Keratinocyte (primary cell): ENCODE measurements at regions not wholly inside any gene's neighbourhood (a gene's known extent, or its start where the extent isn't known, plus 50 kb on each side); places are given as distances from the start of the nearest gene placed in this dataset.

Experiments used
- DNase-seq: peaks from one replicate; pipeline ENCODE4 v3.0.0-alpha.2; 2011; ENCODE audit warnings: low read depth, missing footprints, low spot score
- FAIRE-seq: peaks from 2 replicates; lab custom pipeline; 2011; peaks lifted over from hg19 to GRCh38; lab: Jason Lieb, UNC
- H2AFZ ChIP-seq: 2 replicates; pipeline ENCODE4 v1.6.0; 2012; ENCODE audit warnings: low read length, control low read depth, inconsistent platforms; ENCODE audit not compliant: control insufficient read depth
- H3K27ac ChIP-seq: 2 replicates; pipeline ENCODE4 v1.5.1; 2011; ENCODE audit warnings: low read length; ENCODE audit not compliant: control insufficient read depth, insufficient read depth
- H3K27me3 ChIP-seq: 3 replicates; pipeline ENCODE4 v1.6.0; 2011; ENCODE audit warnings: low read length; ENCODE audit not compliant: control insufficient read depth, insufficient read depth; ENCODE audit errors: extremely low read depth
- H3K36me3 ChIP-seq, 2 experiments: 2 replicates in 1 of 2; 3 replicates in 1 of 2; pipeline ENCODE4 v1.5.1; 2011; ENCODE audit warnings: low read length in 2 of 2, mild to moderate bottlenecking in 1 of 2; ENCODE audit not compliant: control insufficient read depth in 2 of 2, insufficient read depth in 2 of 2; ENCODE audit errors: extremely low read depth in 1 of 2
- H3K4me1 ChIP-seq: 3 replicates; pipeline ENCODE4 v1.5.1; 2011; ENCODE audit warnings: low read length; ENCODE audit not compliant: control insufficient read depth, insufficient read depth; ENCODE audit errors: extremely low read depth
- H3K4me2 ChIP-seq: 3 replicates; pipeline ENCODE4 v1.6.0; 2011; ENCODE audit warnings: low read depth, low read length; ENCODE audit not compliant: control insufficient read depth, insufficient read depth; ENCODE audit errors: extremely low read depth
- H3K4me3 ChIP-seq, 3 experiments: fragments of 200-600 bp in 1 of 3; sonication (generic) in 1 of 3; 2 replicates in 2 of 3; 3 replicates in 1 of 3; pipeline ENCODE4 v1.5.1; 2011 to 2016; ENCODE audit warnings: low read length in 3 of 3, mild to moderate bottlenecking in 3 of 3, control low read depth in 2 of 3, inconsistent platforms in 1 of 3, low read depth in 1 of 3, mixed read lengths in 1 of 3, mixed run types in 1 of 3, moderate library complexity in 1 of 3; ENCODE audit not compliant: control insufficient read depth in 2 of 3, insufficient read depth in 2 of 3; ENCODE audit errors: extremely low read depth in 1 of 3
- H3K79me2 ChIP-seq: 2 replicates; pipeline ENCODE4 v1.6.0; 2012; ENCODE audit warnings: low read length; ENCODE audit not compliant: control insufficient read depth, insufficient read depth
- H3K9ac ChIP-seq: 3 replicates; pipeline ENCODE4 v1.6.0; 2011; ENCODE audit warnings: low read length; ENCODE audit not compliant: control insufficient read depth, insufficient read depth; ENCODE audit errors: extremely low read depth
- H3K9me1 ChIP-seq: 3 replicates; pipeline ENCODE4 v1.6.0; 2011; ENCODE audit warnings: low read length; ENCODE audit not compliant: control insufficient read depth, insufficient read depth; ENCODE audit errors: extremely low read depth
- H3K9me3 ChIP-seq: 2 replicates; pipeline ENCODE4 v1.5.1; 2012; ENCODE audit warnings: low read depth, low read length; ENCODE audit not compliant: control insufficient read depth
- H4K20me1 ChIP-seq: 3 replicates; pipeline ENCODE4 v1.6.0; 2011; ENCODE audit warnings: low read length; ENCODE audit not compliant: control insufficient read depth, insufficient read depth; ENCODE audit errors: extremely low read depth
- CTCF ChIP-seq, 3 experiments: IDR thresholded peaks in 1 of 3; conservative IDR thresholded peaks in 1 of 3; optimal IDR thresholded peaks in 1 of 3; 2 replicates in 2 of 3; 3 replicates in 1 of 3; pipeline versions ENCODE3 to v1.5.1; 2011; ENCODE audit warnings: low read length in 3 of 3, mild to moderate bottlenecking in 3 of 3, moderate library complexity in 2 of 3, control low read depth in 1 of 3, inconsistent platforms in 1 of 3; ENCODE audit not compliant: insufficient read depth in 2 of 3; ENCODE audit errors: extremely low read depth in 1 of 3
- EZH2 ChIP-seq: IDR thresholded peaks from one replicate; pipeline ENCODE4 v1.6.1; 2012; ENCODE audit warnings: inconsistent platforms, mild to moderate bottlenecking, low read length, moderate library complexity
- dilution Hi-C: fragments of 300-500 bp; cut with MboI; formaldehyde crosslinking; loops from one replicate; pipeline ENCODE4 v1.7.0; 2020; ENCODE audit warnings: low sequenced_read_pairs; ENCODE audit not compliant: extremely low pct_ligation_motif_present

GRCh38 chr15:35630985-35631384 is 85.0 kb upstream of the DPH6 start:
- Histone ChIP-seq H3K4me3 (no peak overlapping the region), H3K27me3 (no peaks in the 10 kb centered on the region), H4K20me1 (no peaks in the 10 kb centered on the region), H3K36me3 (no peaks in the 10 kb centered on the region), H3K79me2 (no peaks in the 10 kb centered on the region), H3K4me1 (no peaks in the 10 kb centered on the region), H3K27ac (no peak overlapping the region), H2AFZ (no peak overlapping the region), H3K9me1 (no peaks in the 10 kb centered on the region), H3K9ac (no peak overlapping the region), H3K4me2 (no peak overlapping the region), H3K9me3 (no peaks in the 10 kb centered on the region)
- no peak for FAIRE-seq
- dilution Hi-C loops = no loop called here
- TF ChIP-seq CTCF (optimal IDR thresholded peaks at IDR 0.05 in 1 of 3, IDR thresholded peaks at IDR 0.05 in 1 of 3, conservative IDR thresholded peaks at IDR 0.05 in 1 of 3; ENCODE audit: extremely low read depth in 1 of 3, insufficient read depth in 2 of 3, low read length in 3 of 3) (no peak), EZH2 (no peak)
- no peak for DNase-seq

GRCh38 chr15:35633677-35634076 is 87.7 kb upstream of the DPH6 start:
- Histone ChIP-seq H3K4me3 (no peak overlapping the region), H3K9me1 (no peaks in the 10 kb centered on the region), H3K79me2 (no peaks in the 10 kb centered on the region), H2AFZ (no peak overlapping the region), H3K27ac (no peak overlapping the region), H3K27me3 (no peaks in the 10 kb centered on the region), H3K36me3 (no peaks in the 10 kb centered on the region), H4K20me1 (no peaks in the 10 kb centered on the region), H3K9ac (no peak overlapping the region), H3K4me1 (no peaks in the 10 kb centered on the region), H3K4me2 (no peak overlapping the region), H3K9me3 (no peaks in the 10 kb centered on the region)
- TF ChIP-seq EZH2 (no peak), CTCF (optimal IDR thresholded peaks at IDR 0.05 in 1 of 3, IDR thresholded peaks at IDR 0.05 in 1 of 3, conservative IDR thresholded peaks at IDR 0.05 in 1 of 3; ENCODE audit: extremely low read depth in 1 of 3, insufficient read depth in 2 of 3, low read length in 3 of 3) (no peak)
- dilution Hi-C loops = no loop called here
- DNase-seq (no peak), FAIRE-seq (no peak)
